Kidney (tissue), 10 donors: ENCODE measurements at regions not wholly inside any gene's neighbourhood (a gene's known extent, or its start where the extent isn't known, plus 50 kb on each side); places are given as distances from the start of the nearest gene placed in this dataset.
"Not testable (repeated sequence)": the region's sequence is repeated elsewhere in the genome, so short reads cannot be mapped to it uniquely, and the experiment has no call there.

Experiments
- DNase-seq, 5 donors: peaks; one replicate each; pipeline ENCODE4 v3.0.0-alpha.2; 2013 to 2020
- FAIRE-seq: peaks from 2 replicates; lab custom pipeline; 2012; peaks lifted over from hg19 to GRCh38; lab: Jason Lieb, UNC
- H3K27ac ChIP-seq, 2 donors: one replicate each; pipeline ENCODE4 v1.7.0; 2013; ENCODE audit warnings: low read depth in 2 of 2, low read length in 2 of 2, inconsistent platforms in 1 of 2
- H3K27me3 ChIP-seq: one replicate; pipeline ENCODE4 v1.7.1; 2013; ENCODE audit warnings: low read length, inconsistent platforms; ENCODE audit not compliant: control insufficient read depth, insufficient read depth
- H3K36me3 ChIP-seq, 3 donors: one replicate each; pipeline versions ENCODE4 v1.7.0 to v1.7.1; 2013; ENCODE audit warnings: low read length in 3 of 3, control low read depth in 1 of 3, inconsistent platforms in 1 of 3; ENCODE audit not compliant: insufficient read depth in 3 of 3, control insufficient read depth in 2 of 3
- H3K4me1 ChIP-seq, 3 donors: one replicate each; pipeline versions ENCODE4 v1.7.0 to v1.7.1; 2013; ENCODE audit warnings: low read length in 3 of 3, inconsistent platforms in 1 of 3, low read depth in 1 of 3; ENCODE audit not compliant: control insufficient read depth in 2 of 3, insufficient read depth in 2 of 3
- H3K4me3 ChIP-seq, 3 donors: one replicate each; pipeline versions ENCODE4 v1.7.0 to v1.8.1; 2013; ENCODE audit warnings: low read length in 3 of 3, control low read depth in 1 of 3, inconsistent platforms in 1 of 3
- H3K9ac ChIP-seq, 3 donors: one replicate each; pipeline versions ENCODE4 v1.7.0 to v1.7.1; 2013; ENCODE audit warnings: low read length in 3 of 3, control low read depth in 1 of 3, inconsistent platforms in 1 of 3
- H3K9me3 ChIP-seq, 3 donors: one replicate each; pipeline versions ENCODE4 v1.7.0 to v1.7.1; 2013; ENCODE audit warnings: low read length in 3 of 3, control low read depth in 1 of 3, inconsistent platforms in 1 of 3; ENCODE audit not compliant: control insufficient read depth in 2 of 3, insufficient read depth in 1 of 3
- intact Hi-C: fragments of 100-400 bp; cut with DNase I; formaldehyde crosslinking; loops from one replicate; pipeline ENCODE4 v1.11.1; 2022
- donor health status: control.
- donor health status: control.
- donor health status: DM: yes; HTN: yes; CAD: no.
- donor health status: Normal renal cell carcinoma (clear cell type).

DNA sequence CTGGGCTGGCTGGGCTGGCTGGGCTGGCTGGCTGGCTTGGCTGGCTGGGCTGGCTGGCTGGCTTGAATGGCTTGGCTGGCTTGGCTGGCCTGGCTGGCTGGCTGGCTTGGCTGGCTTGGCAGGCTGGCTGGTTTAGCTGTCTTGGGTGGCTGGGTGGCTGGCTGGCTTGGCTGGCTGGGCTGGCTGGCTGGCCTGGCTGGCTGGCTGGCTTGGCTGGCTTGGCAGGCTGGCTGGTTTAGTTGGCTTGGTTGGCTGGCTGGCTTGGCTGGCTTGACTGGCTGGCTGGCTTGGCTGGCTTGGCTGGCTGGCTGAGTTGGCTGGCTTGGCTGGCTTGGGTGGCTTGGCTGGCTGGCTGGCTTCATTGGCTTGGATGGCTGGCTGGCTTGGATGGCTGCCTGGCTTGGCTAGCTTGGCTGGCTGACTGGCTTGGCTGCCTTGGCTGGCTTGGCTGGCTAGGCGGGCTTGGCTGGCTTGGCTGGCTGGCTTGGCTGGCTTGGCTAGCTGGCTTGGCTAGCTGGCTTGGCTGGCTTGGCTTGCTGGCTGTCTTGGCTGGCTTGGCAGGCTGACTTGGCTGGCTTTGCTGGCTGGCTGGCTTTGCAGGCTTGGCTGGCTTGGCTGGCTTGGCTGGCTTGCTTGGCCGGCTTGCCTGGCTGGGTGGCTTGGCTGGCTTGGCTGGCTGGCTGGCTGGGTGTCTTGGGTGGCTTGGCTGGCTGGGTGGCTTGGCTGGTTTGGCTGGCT lies 2807.2 kb downstream of the RPIA start:
- H3K27ac ChIP-seq, H3K4me1 ChIP-seq, H3K27me3 ChIP-seq, intact Hi-C loops, FAIRE-seq, H3K9me3 ChIP-seq, H3K9ac ChIP-seq, H3K4me3 ChIP-seq, H3K36me3 ChIP-seq: not testable (repeated sequence)
- DNase-seq: peak in 1 of 5 donors; percentile 88

DNA sequence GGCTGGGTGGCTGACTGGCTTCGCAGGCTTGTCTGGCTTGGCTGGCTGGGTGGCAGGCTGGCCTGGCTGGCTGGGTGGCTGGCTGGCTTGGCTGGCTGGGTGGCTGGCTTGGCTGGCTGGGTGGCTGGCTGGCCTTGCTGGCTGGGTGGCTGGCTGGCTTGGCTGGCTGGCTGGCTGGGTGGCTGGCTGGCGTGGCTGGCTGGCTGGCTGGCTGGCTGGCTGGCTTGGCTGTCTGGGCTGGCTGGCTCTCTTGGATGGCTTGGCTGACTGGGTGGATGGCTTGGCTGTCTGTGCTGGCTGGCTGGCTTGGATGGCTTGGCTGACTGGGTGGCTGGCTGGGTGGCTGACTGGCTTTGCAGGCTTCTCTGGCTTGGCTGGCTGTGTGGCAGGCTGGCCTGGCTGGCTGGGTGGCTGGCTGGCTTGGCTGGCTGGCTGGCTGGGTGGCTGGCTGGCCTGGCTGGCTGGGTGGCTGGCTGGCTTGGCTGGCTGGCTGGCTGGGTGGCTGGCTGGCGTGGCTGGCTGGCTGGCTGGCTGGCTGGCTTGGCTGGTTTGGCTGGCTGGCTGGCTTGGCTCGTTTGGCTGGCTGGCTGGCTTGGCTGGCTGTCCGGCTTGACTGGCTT lies 2808.1 kb downstream of the RPIA start:
- H3K4me3 ChIP-seq, H3K4me1 ChIP-seq, intact Hi-C loops, FAIRE-seq, H3K9ac ChIP-seq, H3K9me3 ChIP-seq, H3K36me3 ChIP-seq, H3K27me3 ChIP-seq, H3K27ac ChIP-seq: not testable (repeated sequence)
- peak in 3 of 5 donors; percentile 8 to 83 (median 24) for DNase-seq

- H3K36me3 ChIP-seq, H3K4me1 ChIP-seq, H3K27me3 ChIP-seq, FAIRE-seq, intact Hi-C loops, H3K9me3 ChIP-seq, H3K4me3 ChIP-seq, H3K27ac ChIP-seq, H3K9ac ChIP-seq: not testable (repeated sequence)
- DNase-seq: peak in 3 of 5 donors; percentile 9 to 79 (median 19)
Observed at GRCh38 chr2:91500246-91500977, 2808.9 kb downstream of the RPIA start.

DNA sequence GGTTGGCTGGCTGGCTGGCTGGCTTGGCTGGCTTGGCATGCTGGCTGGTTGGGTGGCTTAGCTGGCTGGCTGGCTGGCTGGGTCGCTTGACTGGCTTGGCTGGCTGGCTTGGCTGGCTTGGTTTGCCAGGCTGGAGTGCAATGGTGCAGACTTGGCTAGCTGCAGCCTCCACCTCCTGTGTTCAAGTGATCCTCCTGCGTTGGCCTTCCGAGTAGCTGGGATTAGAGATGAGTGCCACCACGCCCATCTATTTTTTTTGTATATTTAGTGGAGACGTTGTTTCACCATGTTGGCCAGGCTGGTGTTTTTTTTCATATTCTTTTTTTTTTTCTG lies 2809.5 kb downstream of the RPIA start:
- H3K27me3 ChIP-seq, H3K9me3 ChIP-seq, H3K4me3 ChIP-seq, H3K27ac ChIP-seq, H3K9ac ChIP-seq, intact Hi-C loops, FAIRE-seq, H3K36me3 ChIP-seq, H3K4me1 ChIP-seq: not testable (repeated sequence)
- peak in 1 of 5 donors; percentile 9 for DNase-seq

- H3K27me3 ChIP-seq, H3K9me3 ChIP-seq, H3K36me3 ChIP-seq, FAIRE-seq, H3K4me3 ChIP-seq, H3K4me1 ChIP-seq, H3K9ac ChIP-seq, intact Hi-C loops, H3K27ac ChIP-seq: not testable (repeated sequence)
- peak in 1 of 5 donors; percentile 72 for DNase-seq
Observed at GRCh38 chr2:91501481-91502080, 2810.1 kb downstream of the RPIA start.

DNA sequence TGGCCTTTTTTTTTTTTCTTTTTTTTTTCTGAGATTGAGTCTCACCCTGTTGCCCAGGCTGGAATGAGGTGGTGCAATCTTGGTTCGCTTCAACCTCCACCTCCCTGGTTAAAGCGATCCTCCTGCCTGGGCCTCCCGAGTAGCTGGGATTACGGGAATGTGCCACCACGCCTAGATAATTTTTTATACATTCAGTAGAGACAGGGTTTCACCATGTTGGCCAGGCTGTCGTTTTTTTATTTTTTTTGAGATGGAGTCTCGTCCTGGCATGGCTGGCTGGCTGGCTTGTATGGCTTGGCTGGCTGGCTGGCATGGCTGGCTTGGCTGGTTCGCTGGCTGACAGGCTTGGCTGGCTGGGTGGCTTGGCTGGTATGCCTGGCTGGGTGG lies 2812.1 kb downstream of the RPIA start:
- H3K4me1 ChIP-seq, intact Hi-C loops, H3K36me3 ChIP-seq, H3K9me3 ChIP-seq, H3K4me3 ChIP-seq, DNase-seq, H3K27ac ChIP-seq, H3K27me3 ChIP-seq, H3K9ac ChIP-seq, FAIRE-seq: not testable (repeated sequence)

DNA sequence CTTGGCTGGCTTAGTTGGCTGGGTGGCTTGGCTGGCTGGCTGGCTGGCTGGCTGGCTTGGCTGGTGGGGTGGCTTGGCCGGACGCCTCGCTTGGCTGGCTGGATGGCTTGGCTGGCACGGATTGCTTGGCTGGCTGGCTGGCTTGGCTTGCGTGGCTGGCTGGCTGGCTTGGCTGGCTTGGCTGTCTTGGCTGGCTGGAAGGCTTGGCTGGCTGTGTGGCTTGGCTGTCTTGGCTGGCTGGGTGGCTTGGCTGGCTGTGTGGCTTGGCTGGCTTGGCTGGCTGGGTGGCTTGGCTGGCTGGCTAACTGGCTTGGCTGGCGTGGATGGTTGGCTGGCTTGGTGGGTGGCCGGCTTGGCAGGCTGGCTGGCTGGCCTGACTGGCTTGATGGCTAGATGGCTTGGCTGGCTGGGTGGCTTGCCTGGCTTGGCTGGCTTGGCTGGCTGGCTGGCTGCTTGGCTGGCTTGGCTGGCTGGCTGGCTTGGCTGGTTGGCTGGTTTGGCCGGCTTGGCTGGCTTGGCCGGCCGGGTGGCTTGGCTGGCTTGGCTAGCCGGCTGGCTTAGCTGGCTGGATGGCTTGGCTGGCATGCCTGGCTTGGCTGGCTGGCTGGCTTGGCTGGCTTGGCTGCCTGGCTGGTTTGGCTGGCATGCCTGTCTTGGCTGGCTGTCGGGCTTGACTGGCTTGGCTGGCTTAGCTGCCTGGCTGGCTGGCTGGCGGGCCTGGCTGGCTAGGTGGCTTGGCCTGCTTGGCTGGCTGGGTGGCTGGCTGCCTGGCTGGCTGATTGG lies 2812.7 kb downstream of the RPIA start:
- H3K9ac ChIP-seq, H3K4me3 ChIP-seq, H3K4me1 ChIP-seq, FAIRE-seq, H3K36me3 ChIP-seq, H3K27ac ChIP-seq, intact Hi-C loops, H3K9me3 ChIP-seq, H3K27me3 ChIP-seq: not testable (repeated sequence)
- peak in 1 of 5 donors; percentile 73 for DNase-seq
